GM12878 (cell line): ENCODE measurements at regions not wholly inside any gene's neighbourhood (a gene's known extent, or its start where the extent isn't known, plus 50 kb on each side); places are given as distances from the start of the nearest gene placed in this dataset.

Source experiments
- ATAC-seq: fragments of 200-7000 bp; cut with Tn5 transposase; 3 replicates; pipeline ENCODE4 v1.9.1; 2020; ENCODE audit warnings: mild to moderate bottlenecking, moderate library complexity
- BruUV-seq: library from RNA; stranded (reverse); fragments of 400-500 nt; replicated peaks from 2 replicates; lab custom pipeline; 2021; lab: Mats Ljungman, UMichigan
- CTCF ChIA-PET: fragments of 300-600 bp; sonication (Branson Sonifier 250); formaldehyde crosslinking; extraction: SDS; loops from one replicate; lab custom pipeline; 2021; ENCODE audit warnings: inconsistent platforms; lab: Yijun Ruan, JAX
- POLR2A ChIA-PET: fragments of 350-600 bp; formaldehyde crosslinking; extraction: SDS; loops from one replicate; lab custom pipeline; 2021; ENCODE audit warnings: inconsistent platforms; lab: Charles Lee
- RAD21 ChIA-PET: fragments of 300-600 bp; sonication (Branson Sonifier 250); formaldehyde crosslinking; loops from one replicate; lab custom pipeline; 2023; ENCODE audit warnings: antibody characterized with exemption; ENCODE audit not compliant: unreplicated experiment; lab: Charles Lee
- SMC1A ChIA-PET: fragments of 300-600 bp; sonication (Branson Sonifier 250); formaldehyde crosslinking; loops from one replicate; lab custom pipeline; 2023; ENCODE audit not compliant: unreplicated experiment, uncharacterized antibody; lab: Charles Lee
- DNase-seq: peaks from one replicate; pipeline ENCODE4 v3.0.0-alpha.2; 2011; ENCODE audit warnings: low read depth, low spot score
- FAIRE-seq: peaks from 3 replicates; lab custom pipeline; 2011; peaks lifted over from hg19 to GRCh38; lab: Jason Lieb, UNC
- H2AFZ ChIP-seq: 2 replicates; pipeline ENCODE4 v1.6.0; 2011; ENCODE audit warnings: low read depth, low read length, control low read depth; ENCODE audit not compliant: control insufficient read depth
- H3K27ac ChIP-seq: 2 replicates; pipeline ENCODE4 v1.5.1; 2011; ENCODE audit warnings: control low read depth; ENCODE audit not compliant: control insufficient read depth, insufficient read depth
- H3K27me3 ChIP-seq, 2 experiments: replicated peaks in 1 of 2; 2 replicates each; pipeline versions ENCODE4 v1.6.0 to v1.6.1; 2011; ENCODE audit warnings: low read length in 1 of 2; ENCODE audit not compliant: control insufficient read depth in 2 of 2, insufficient read depth in 2 of 2
- H3K36me3 ChIP-seq, 2 experiments: 2 replicates each; pipeline ENCODE4 v1.5.1; 2011; ENCODE audit warnings: low read length in 1 of 2; ENCODE audit not compliant: control insufficient read depth in 2 of 2, insufficient read depth in 2 of 2
- H3K4me1 ChIP-seq: 2 replicates; pipeline ENCODE4 v1.6.1; 2011; ENCODE audit warnings: mild to moderate bottlenecking, low read length, moderate library complexity, mixed read lengths; ENCODE audit not compliant: control insufficient read depth, insufficient read depth
- H3K4me2 ChIP-seq: 2 replicates; pipeline ENCODE4 v1.6.0; 2011; ENCODE audit warnings: control low read depth; ENCODE audit not compliant: control insufficient read depth, insufficient read depth
- H3K4me3 ChIP-seq: fragments of 200-600 bp; sonication (generic); 2 replicates; pipeline ENCODE4 v1.5.1; 2016
- H3K79me2 ChIP-seq: 2 replicates; pipeline ENCODE4 v1.6.0; 2011; ENCODE audit warnings: low read length; ENCODE audit not compliant: control insufficient read depth, insufficient read depth
- H3K9ac ChIP-seq: 2 replicates; pipeline ENCODE4 v1.8.0; 2011; ENCODE audit warnings: low read length, control low read depth, mixed read lengths; ENCODE audit not compliant: control insufficient read depth, insufficient read depth
- H3K9me3 ChIP-seq: replicated peaks from 3 replicates; pipeline ENCODE4 v1.5.1; 2011; ENCODE audit warnings: mild to moderate bottlenecking, low read length; ENCODE audit not compliant: control insufficient read depth, insufficient read depth
- H4K20me1 ChIP-seq: 2 replicates; pipeline ENCODE4 v1.6.0; 2011; ENCODE audit not compliant: control insufficient read depth, insufficient read depth
- CHD2 ChIP-seq: IDR thresholded peaks from 2 replicates; pipeline ENCODE4 v1.6.1; 2011; ENCODE audit warnings: low read depth, low read length, improper control_type of control experiment, borderline replicate concordance
- EGR1 ChIP-seq, 2 experiments: IDR thresholded peaks; 1 replicate in 1 of 2; 2 replicates in 1 of 2; pipeline ENCODE4 v1.6.1; 2011 to 2012; ENCODE audit warnings: low read depth in 2 of 2, low read length in 2 of 2, borderline replicate concordance in 1 of 2, mild to moderate bottlenecking in 1 of 2, moderate library complexity in 1 of 2
- HCFC1 ChIP-seq: fragments of 150-350 bp; IDR thresholded peaks from 2 replicates; pipeline ENCODE4 v1.6.1; 2014; ENCODE audit warnings: low read length
- MEF2B ChIP-seq: fragments of 450-650 bp; IDR thresholded peaks from 2 replicates; pipeline ENCODE4 v1.6.1; 2018; ENCODE audit warnings: mild to moderate bottlenecking, moderate library complexity; ENCODE audit not compliant: partially characterized antibody, poor library complexity, severe bottlenecking
- MTA3 ChIP-seq: IDR thresholded peaks from 2 replicates; pipeline ENCODE4 v1.6.1; 2012; ENCODE audit warnings: low read length, inconsistent platforms, borderline replicate concordance
- RELB ChIP-seq: fragments of 450-650 bp; IDR thresholded peaks from 2 replicates; pipeline ENCODE4 v1.6.1; 2017; ENCODE audit warnings: low read depth, mild to moderate bottlenecking, moderate library complexity
- STAT3 ChIP-seq: IDR thresholded peaks from 2 replicates; pipeline ENCODE4 v1.6.1; 2011; ENCODE audit warnings: low read depth, low read length, improper control_type of control experiment
- WGBS: methylation state at CpG from one replicate; pipeline ENCODE4 v1.1.6; 2016; ENCODE audit warnings: low lambda C conversion rate; ENCODE audit not compliant: insufficient replicate concordance, insufficient coverage; ENCODE audit errors: missing lambda C conversion rate; 5-methylcytosine and 5-hydroxymethylcytosine counted together
- in situ Hi-C: fragments of 300-500 bp; cut with MboI; formaldehyde crosslinking; loops from 9 replicates; pipeline ENCODE4 v1.14.3; 2018; ENCODE audit warnings: mixed read lengths
- intact Hi-C: fragments of 100-400 bp; cut with micrococcal nuclease; formaldehyde crosslinking; loops from one replicate; pipeline ENCODE4 v1.14.2; 2022; ENCODE audit not compliant: unreplicated experiment

GRCh38 chr3:191894406-191894805 is 433.4 kb downstream of the PYDC2 start:
- RAD21 ChIA-PET: no interaction called here
- BruUV-seq: no TSS peak
- Histone ChIP-seq H3K36me3 (no peaks in the 10 kb centered on the region), H3K9ac (no peak overlapping the region), H3K4me1 (no peaks in the 10 kb centered on the region), H3K27ac (no peak overlapping the region), H3K4me2 (no peak overlapping the region), H3K4me3 (no peak overlapping the region), H2AFZ (no peak overlapping the region), H4K20me1 (no peaks in the 10 kb centered on the region), H3K9me3 (no peaks in the 10 kb centered on the region), H3K79me2 (no peaks in the 10 kb centered on the region), H3K27me3 (no peaks in the 10 kb centered on the region)
- in situ Hi-C loops: no loop called here
- POLR2A ChIA-PET: no interaction called here
- no peak for DNase-seq
- 0% methylated on average over 1 of the region's 1 CpG for WGBS
- intact Hi-C loops: no loop called here
- ATAC-seq: no peak
- FAIRE-seq: no peak
- SMC1A ChIA-PET: interaction anchor here (1.0 kb wide), 1 partner anchor 11 kb away, joined by 4 read pairs; no protein-coding TSS in a partner anchor
- no peak for TF ChIP-seq EGR1 (IDR thresholded peaks at IDR 0.05; ENCODE audit: borderline replicate concordance in 1 of 2, low read depth in 2 of 2, low read length in 2 of 2)
- CTCF ChIA-PET: interaction anchor here (1.0 kb wide), 1 partner anchor 529 kb away, joined by 3 read pairs; no protein-coding TSS in a partner anchor

- no TSS peak for BruUV-seq
- TF ChIP-seq MTA3 (no peak), HCFC1 (no peak), MEF2B (no peak), STAT3 (no peak), CHD2 (no peak), RELB (no peak)
- Histone ChIP-seq H3K27ac (no peak overlapping the region), H3K27me3 (no peaks in the 10 kb centered on the region), H3K4me2 (no peak overlapping the region), H3K4me1 (no peaks in the 10 kb centered on the region), H3K79me2 (no peaks in the 10 kb centered on the region), H3K36me3 (no peaks in the 10 kb centered on the region), H4K20me1 (no peaks in the 10 kb centered on the region), H3K9me3 (no peaks in the 10 kb centered on the region), H3K4me3 (no peak overlapping the region), H3K9ac (no peak overlapping the region), H2AFZ (no peak overlapping the region)
- RAD21 ChIA-PET: no interaction called here
- in situ Hi-C loops: no loop called here
- SMC1A ChIA-PET: no interaction called here
- intact Hi-C loops: no loop called here
- 0% methylated on average over 2 of the region's 2 CpGs for WGBS
- DNase-seq (no peak), ATAC-seq (no peak), FAIRE-seq (no peak)
- CTCF ChIA-PET: no interaction called here
- POLR2A ChIA-PET: no interaction called here
Measured at GRCh38 chr3:191901741-191902140, 440.8 kb downstream of the PYDC2 start.
